ENCODE measurements at regions not wholly inside any gene's neighbourhood (a gene's known extent, or its start where the extent isn't known, plus 50 kb on each side); places are given as distances from the start of the nearest gene placed in this dataset.

GRCh38 chr7:130822642-130823041 is 88.6 kb upstream of the KLF14 start:
- CTCF ChIA-PET = no interaction called here
- DNase-seq = no peak
- BruUV-seq (replicated peaks) = no TSS peak
- Histone ChIP-seq H3K36me3 (ENCODE audit: control insufficient read depth, insufficient read depth, low read length) (no peaks in the 10 kb centered on the region), H3K27me3 (replicated peaks; ENCODE audit: control insufficient read depth, insufficient read depth, low read length) (no peaks in the 10 kb centered on the region), H3K9me3 (peaks cover 18% of the 10 kb centered on the region), H3K4me3 (ENCODE audit: low read depth, low read length) (no peak overlapping the region), H3K4me1 (no peaks in the 10 kb centered on the region)
- Mint-ChIP-seq H3K4me1 (ENCODE audit: low read depth, unreplicated experiment) (no peaks in the 10 kb centered on the region), H3K36me3 (ENCODE audit: insufficient read depth, unreplicated experiment) (no peaks in the 10 kb centered on the region), H3K27me3 (ENCODE audit: insufficient read depth, unreplicated experiment) (peaks cover 4% of the 10 kb centered on the region), H3K9me3 (ENCODE audit: unreplicated experiment) (peaks cover 18% of the 10 kb centered on the region), H3K27ac (ENCODE audit: unreplicated experiment) (no peak overlapping the region), H3K4me3 (ENCODE audit: unreplicated experiment) (no peak overlapping the region)
- POLR2A ChIA-PET = no interaction called here
- TF ChIP-seq, protein P1, sequence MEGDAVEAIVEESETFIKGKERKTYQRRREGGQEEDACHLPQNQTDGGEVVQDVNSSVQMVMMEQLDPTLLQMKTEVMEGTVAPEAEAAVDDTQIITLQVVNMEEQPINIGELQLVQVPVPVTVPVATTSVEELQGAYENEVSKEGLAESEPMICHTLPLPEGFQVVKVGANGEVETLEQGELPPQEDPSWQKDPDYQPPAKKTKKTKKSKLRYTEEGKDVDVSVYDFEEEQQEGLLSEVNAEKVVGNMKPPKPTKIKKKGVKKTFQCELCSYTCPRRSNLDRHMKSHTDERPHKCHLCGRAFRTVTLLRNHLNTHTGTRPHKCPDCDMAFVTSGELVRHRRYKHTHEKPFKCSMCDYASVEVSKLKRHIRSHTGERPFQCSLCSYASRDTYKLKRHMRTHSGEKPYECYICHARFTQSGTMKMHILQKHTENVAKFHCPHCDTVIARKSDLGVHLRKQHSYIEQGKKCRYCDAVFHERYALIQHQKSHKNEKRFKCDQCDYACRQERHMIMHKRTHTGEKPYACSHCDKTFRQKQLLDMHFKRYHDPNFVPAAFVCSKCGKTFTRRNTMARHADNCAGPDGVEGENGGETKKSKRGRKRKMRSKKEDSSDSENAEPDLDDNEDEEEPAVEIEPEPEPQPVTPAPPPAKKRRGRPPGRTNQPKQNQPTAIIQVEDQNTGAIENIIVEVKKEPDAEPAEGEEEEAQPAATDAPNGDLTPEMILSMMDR (IDR thresholded peaks at IDR 0.05; ENCODE audit: insufficient read depth in 1 of 2, low read depth in 1 of 2, low read length in 1 of 2, severe bottlenecking in 1 of 2, unreplicated experiment in 1 of 2) = no peak
- intact Hi-C loops (cut with micrococcal nuclease; ENCODE audit: unreplicated experiment) = no loop called here

- Mint-ChIP-seq H3K9me3 (ENCODE audit: unreplicated experiment) (peaks cover 23% of the 10 kb centered on the region), H3K36me3 (ENCODE audit: insufficient read depth, unreplicated experiment) (no peaks in the 10 kb centered on the region), H3K4me3 (ENCODE audit: unreplicated experiment) (no peak overlapping the region), H3K4me1 (ENCODE audit: low read depth, unreplicated experiment) (no peaks in the 10 kb centered on the region), H3K27ac (ENCODE audit: unreplicated experiment) (no peak overlapping the region), H3K27me3 (ENCODE audit: insufficient read depth, unreplicated experiment) (peaks cover 4% of the 10 kb centered on the region)
- TF ChIP-seq, protein P1 (IDR thresholded peaks at IDR 0.05; ENCODE audit: insufficient read depth in 1 of 2, low read depth in 1 of 2, low read length in 1 of 2, severe bottlenecking in 1 of 2, unreplicated experiment in 1 of 2) = no peak
- no peaks in the 10 kb centered on the region for H3K4me1 ChIP-seq
- POLR2A ChIA-PET = no interaction called here
- no peaks in the 10 kb centered on the region for H3K36me3 ChIP-seq (ENCODE audit: control insufficient read depth, insufficient read depth, low read length)
- H3K4me3 ChIP-seq (ENCODE audit: low read depth, low read length) = no peak overlapping the region
- intact Hi-C loops (cut with micrococcal nuclease; ENCODE audit: unreplicated experiment) = no loop called here
- H3K27me3 ChIP-seq (replicated peaks; ENCODE audit: control insufficient read depth, insufficient read depth, low read length) = no peaks in the 10 kb centered on the region
- CTCF ChIA-PET = no interaction called here
- no peak for DNase-seq
- BruUV-seq (replicated peaks) = no TSS peak
- peaks cover 20% of the 10 kb centered on the region for H3K9me3 ChIP-seq
Measured at GRCh38 chr7:130823060-130823459, 89.1 kb upstream of the KLF14 start.

- Mint-ChIP-seq H3K36me3 (ENCODE audit: insufficient read depth, unreplicated experiment) (peaks cover 6% of the 10 kb centered on the region), H3K27ac (ENCODE audit: unreplicated experiment) (no peak overlapping the region), H3K4me1 (ENCODE audit: low read depth, unreplicated experiment) (no peaks in the 10 kb centered on the region), H3K9me3 (ENCODE audit: unreplicated experiment) (peaks cover 30% of the 10 kb centered on the region), H3K4me3 (ENCODE audit: unreplicated experiment) (no peak overlapping the region), H3K27me3 (ENCODE audit: insufficient read depth, unreplicated experiment) (peaks cover 4% of the 10 kb centered on the region)
- BruUV-seq (replicated peaks) = no TSS peak
- CTCF ChIA-PET = no interaction called here
- POLR2A ChIA-PET = no interaction called here
- no peaks in the 10 kb centered on the region for H3K36me3 ChIP-seq (ENCODE audit: control insufficient read depth, insufficient read depth, low read length)
- H3K4me1 ChIP-seq = no peaks in the 10 kb centered on the region
- TF ChIP-seq, protein P1 (IDR thresholded peaks at IDR 0.05; ENCODE audit: insufficient read depth in 1 of 2, low read depth in 1 of 2, low read length in 1 of 2, severe bottlenecking in 1 of 2, unreplicated experiment in 1 of 2) = no peak
- no peaks in the 10 kb centered on the region for H3K27me3 ChIP-seq (replicated peaks; ENCODE audit: control insufficient read depth, insufficient read depth, low read length)
- H3K9me3 ChIP-seq = peaks cover 20% of the 10 kb centered on the region
- no peak for DNase-seq
- intact Hi-C loops (cut with micrococcal nuclease; ENCODE audit: unreplicated experiment) = no loop called here
- H3K4me3 ChIP-seq (ENCODE audit: low read depth, low read length) = no peak overlapping the region
Measured at GRCh38 chr7:130825819-130826218, 91.8 kb upstream of the KLF14 start.
